T-helper 1 cell treated with Interleukin-12 subunit alpha and Interleukin-12 subunit beta and Interleukin-4 antibody, amounts not matched to agents 30 μg/mL and 1 μg/mL, for 36 hours (primary cell): ENCODE measurements at regions not wholly inside any gene's neighbourhood (a gene's known extent, or its start where the extent isn't known, plus 50 kb on each side); places are given as distances from the start of the nearest gene placed in this dataset.

Experiments
- H3K27ac Mint-ChIP-seq: one replicate; pipeline ENCODE4 v1.8.0; 2021; ENCODE audit warnings: mild to moderate bottlenecking, mixed read lengths
- H3K27me3 Mint-ChIP-seq: one replicate; pipeline ENCODE4 v1.8.0; 2021; ENCODE audit warnings: low read depth, mixed read lengths
- H3K36me3 Mint-ChIP-seq: one replicate; pipeline ENCODE4 v1.8.0; 2021; ENCODE audit warnings: low read depth, mixed read lengths
- H3K4me1 Mint-ChIP-seq: one replicate; pipeline ENCODE4 v1.8.0; 2021; ENCODE audit warnings: low read depth, mixed read lengths
- H3K4me3 Mint-ChIP-seq: one replicate; pipeline ENCODE4 v1.8.0; 2021; ENCODE audit warnings: mild to moderate bottlenecking, moderate library complexity, mixed read lengths
- H3K9me3 Mint-ChIP-seq: one replicate; pipeline ENCODE4 v1.8.0; 2021; ENCODE audit warnings: mixed read lengths

DNA sequence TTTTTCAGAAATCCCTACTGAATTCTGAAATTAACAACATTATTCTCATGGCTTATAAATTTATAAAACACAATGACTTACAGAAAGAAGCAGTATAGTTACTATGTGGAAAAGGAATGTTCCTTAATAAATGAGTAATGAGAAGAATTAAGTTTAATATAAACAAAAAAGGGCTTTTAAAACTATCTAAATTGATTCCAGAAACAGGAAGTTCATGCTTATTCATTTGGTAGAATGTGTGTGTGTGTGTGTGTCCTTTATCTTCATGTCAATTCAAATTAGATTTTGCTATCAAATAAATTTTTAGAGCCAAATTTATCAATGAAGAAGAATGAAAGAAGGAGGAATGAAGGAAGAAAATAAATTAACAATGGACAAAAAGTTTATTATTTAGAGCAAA lies 440.8 kb upstream of the LRRTM4 start:
- no peak overlapping the region for H3K27ac Mint-ChIP-seq
- no peak overlapping the region for H3K4me3 Mint-ChIP-seq
- no peaks in the 10 kb centered on the region for H3K27me3 Mint-ChIP-seq
- H3K36me3 Mint-ChIP-seq: no peaks in the 10 kb centered on the region
- H3K4me1 Mint-ChIP-seq: no peaks in the 10 kb centered on the region
- peaks cover 34% of the 10 kb centered on the region for H3K9me3 Mint-ChIP-seq

DNA sequence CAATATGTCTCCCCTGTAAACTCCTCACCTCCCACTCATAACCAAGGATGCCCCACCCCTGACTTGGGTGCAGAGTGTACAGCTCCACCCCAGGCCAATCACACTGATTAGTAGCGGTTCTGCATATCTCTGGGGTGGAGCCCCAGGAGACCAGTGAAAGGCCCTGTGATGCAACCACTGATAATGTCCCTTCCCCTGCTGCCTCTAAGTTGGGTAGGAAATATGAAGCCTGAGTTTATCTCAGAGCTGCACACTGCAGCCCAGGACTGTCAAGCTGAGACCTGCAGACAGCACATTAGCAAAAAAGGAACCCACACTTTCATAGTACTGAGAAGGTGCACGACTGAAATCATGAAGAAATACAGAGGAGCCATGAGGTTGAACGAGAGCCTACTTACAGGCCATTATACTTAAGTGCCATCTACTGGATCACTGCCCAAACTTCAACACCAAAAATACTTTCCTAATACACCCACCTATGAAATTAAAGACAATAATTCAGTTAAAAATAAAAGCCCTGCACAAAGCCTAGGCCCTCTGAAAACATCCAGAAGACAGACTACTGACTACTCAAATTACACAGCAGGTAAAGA lies 455.4 kb upstream of the LRRTM4 start:
- no peaks in the 10 kb centered on the region for H3K4me1 Mint-ChIP-seq
- H3K4me3 Mint-ChIP-seq: no peak overlapping the region
- H3K36me3 Mint-ChIP-seq: no peaks in the 10 kb centered on the region
- H3K27me3 Mint-ChIP-seq: no peaks in the 10 kb centered on the region
- peaks cover 37% of the 10 kb centered on the region for H3K9me3 Mint-ChIP-seq
- H3K27ac Mint-ChIP-seq: no peak overlapping the region

DNA sequence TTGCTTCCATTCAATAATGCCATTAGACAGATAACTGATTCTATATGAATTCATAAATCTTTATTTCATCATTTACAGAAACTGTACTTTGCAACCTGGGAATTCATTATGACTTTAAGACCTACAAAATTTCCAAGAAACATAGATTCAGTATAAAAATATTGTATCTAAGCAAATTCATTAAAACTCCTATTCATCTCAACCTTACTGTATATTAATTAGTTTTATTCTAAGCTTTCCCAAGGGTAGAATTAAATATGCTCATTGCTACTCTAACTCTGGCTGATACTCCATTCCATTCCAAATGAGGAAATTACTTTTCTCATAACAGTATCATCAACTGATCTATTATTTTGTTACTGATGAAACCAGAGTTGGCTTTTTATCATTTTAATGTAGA lies 473.0 kb upstream of the LRRTM4 start:
- Mint-ChIP-seq H3K36me3 (no peaks in the 10 kb centered on the region), H3K27me3 (no peaks in the 10 kb centered on the region), H3K27ac (no peak overlapping the region), H3K4me1 (no peaks in the 10 kb centered on the region), H3K4me3 (no peak overlapping the region), H3K9me3 (no peaks in the 10 kb centered on the region)

DNA sequence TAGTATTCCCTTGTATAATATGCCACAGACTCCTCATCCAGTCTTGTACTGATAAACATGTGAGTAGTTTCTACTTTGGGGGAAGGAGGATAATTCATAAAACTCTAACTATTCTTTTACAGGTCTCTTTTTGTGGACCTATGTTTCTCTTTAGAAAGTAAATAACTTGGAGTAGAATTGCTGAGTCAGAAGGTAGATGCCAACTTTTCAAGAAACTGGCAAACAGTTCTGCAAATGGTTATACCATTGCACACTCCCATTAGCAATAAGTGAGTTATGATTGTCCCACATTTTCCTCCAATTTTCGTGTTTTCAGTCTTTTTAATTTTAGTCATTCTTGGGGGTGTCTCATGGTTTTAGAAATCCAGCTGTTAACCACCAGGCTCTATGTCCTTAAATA lies 477.2 kb upstream of the LRRTM4 start:
- H3K4me1 Mint-ChIP-seq: no peaks in the 10 kb centered on the region
- H3K27ac Mint-ChIP-seq: no peak overlapping the region
- H3K9me3 Mint-ChIP-seq: no peaks in the 10 kb centered on the region
- no peaks in the 10 kb centered on the region for H3K27me3 Mint-ChIP-seq
- no peaks in the 10 kb centered on the region for H3K36me3 Mint-ChIP-seq
- H3K4me3 Mint-ChIP-seq: no peak overlapping the region

DNA sequence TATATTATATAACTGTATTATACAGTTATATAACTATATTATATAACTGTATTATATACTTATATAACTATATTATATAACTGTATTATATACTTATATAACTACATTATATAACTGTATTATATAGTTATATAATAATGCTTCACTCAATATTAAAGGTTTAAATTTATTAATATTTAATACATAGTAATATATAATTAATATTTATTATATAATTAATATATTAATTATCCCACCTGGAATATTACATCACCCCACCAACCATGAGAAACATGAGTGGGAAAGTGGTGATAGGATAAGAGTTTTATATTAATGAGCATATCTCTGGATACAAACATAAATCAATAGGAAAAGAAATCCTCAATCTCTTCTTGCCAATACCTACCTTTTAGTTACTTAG lies 487.1 kb upstream of the LRRTM4 start:
- Mint-ChIP-seq H3K9me3 (peaks cover 9% of the 10 kb centered on the region), H3K4me3 (no peak overlapping the region), H3K36me3 (no peaks in the 10 kb centered on the region), H3K27me3 (no peaks in the 10 kb centered on the region), H3K27ac (no peak overlapping the region), H3K4me1 (no peaks in the 10 kb centered on the region)

DNA sequence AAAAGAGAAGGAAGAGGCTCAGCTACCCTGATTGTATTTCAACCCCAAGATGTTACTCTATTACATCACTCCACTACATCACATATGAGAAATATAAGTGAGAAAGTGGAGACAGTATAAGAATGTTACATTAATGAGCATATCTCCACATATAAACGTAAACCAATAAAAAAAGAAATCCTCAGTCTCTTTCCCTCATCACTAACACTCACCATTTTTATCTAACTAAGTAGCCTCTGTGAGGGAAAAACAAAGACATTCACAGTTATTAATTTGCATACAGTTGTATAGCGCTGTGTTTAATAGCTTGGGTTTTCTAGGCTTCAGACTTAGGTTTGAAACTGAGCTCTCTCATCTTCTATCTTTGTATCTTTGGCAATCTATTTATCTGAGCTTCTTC lies 489.1 kb upstream of the LRRTM4 start:
- H3K4me3 Mint-ChIP-seq: no peak overlapping the region
- H3K9me3 Mint-ChIP-seq: peaks cover 13% of the 10 kb centered on the region
- no peaks in the 10 kb centered on the region for H3K27me3 Mint-ChIP-seq
- H3K36me3 Mint-ChIP-seq: no peaks in the 10 kb centered on the region
- H3K27ac Mint-ChIP-seq: no peak overlapping the region
- H3K4me1 Mint-ChIP-seq: no peaks in the 10 kb centered on the region

DNA sequence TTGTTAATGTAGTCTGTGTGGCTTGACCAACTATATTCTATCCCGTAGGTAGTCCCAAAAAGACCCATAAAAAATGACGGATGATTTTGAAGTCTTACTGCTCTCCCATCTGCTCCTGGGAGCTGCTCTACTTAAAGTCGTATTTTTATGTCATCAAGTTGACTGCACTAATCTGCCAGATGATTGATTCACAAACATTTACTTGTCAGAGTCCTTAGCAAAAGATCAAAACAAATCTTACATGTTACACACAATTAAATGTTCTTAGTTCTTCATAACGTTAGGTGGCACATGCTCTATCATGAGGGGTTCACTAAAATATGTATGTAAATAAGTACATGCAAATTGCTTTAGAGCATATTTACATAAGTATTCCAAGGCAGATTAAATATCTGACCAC lies 498.3 kb upstream of the LRRTM4 start:
- Mint-ChIP-seq H3K4me1 (no peaks in the 10 kb centered on the region), H3K4me3 (no peak overlapping the region), H3K27me3 (no peaks in the 10 kb centered on the region), H3K36me3 (no peaks in the 10 kb centered on the region), H3K9me3 (peaks cover 8% of the 10 kb centered on the region), H3K27ac (no peak overlapping the region)

DNA sequence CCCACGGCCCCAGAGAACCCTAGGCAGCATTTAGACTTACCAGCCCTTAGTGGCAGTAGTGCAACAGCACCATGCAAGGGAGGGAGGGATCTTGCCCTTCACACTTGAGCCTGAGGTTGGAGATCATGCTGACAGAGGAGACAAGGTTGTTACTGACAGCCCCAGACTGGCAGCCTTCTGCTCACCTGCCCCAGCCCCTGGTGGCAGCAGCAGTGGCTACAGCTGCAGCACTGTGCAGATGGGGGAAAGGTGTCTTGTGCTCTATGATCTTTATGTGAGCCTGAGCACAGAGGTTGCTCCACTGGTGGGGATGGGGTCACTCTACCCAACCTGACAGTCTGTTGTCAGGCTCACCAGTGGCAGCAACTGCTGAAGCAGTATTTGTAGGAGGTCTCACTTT lies 501.2 kb upstream of the LRRTM4 start:
- no peak overlapping the region for H3K4me3 Mint-ChIP-seq
- H3K27me3 Mint-ChIP-seq: no peaks in the 10 kb centered on the region
- H3K27ac Mint-ChIP-seq: no peak overlapping the region
- no peaks in the 10 kb centered on the region for H3K36me3 Mint-ChIP-seq
- peaks cover 15% of the 10 kb centered on the region for H3K9me3 Mint-ChIP-seq
- no peaks in the 10 kb centered on the region for H3K4me1 Mint-ChIP-seq

DNA sequence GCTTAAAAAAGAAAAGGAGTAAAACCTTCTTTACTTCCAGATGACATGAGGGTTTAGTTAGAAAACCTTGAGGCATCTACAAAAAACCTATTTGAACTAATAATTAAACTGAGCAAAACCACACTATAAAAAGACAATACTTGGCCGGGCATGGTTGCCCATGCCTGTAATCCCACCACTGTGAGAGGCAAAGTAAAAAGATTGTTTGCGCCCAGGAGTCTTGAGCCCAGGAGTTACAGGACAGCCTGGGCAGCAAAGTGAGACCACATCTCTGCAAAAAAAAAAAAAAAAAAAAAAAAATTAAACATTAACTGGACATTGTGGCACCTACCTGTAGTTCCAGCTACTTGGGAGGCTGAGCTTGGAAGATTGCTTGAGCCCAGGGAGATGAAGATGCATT lies 502.8 kb upstream of the LRRTM4 start:
- Mint-ChIP-seq H3K4me1 (no peaks in the 10 kb centered on the region), H3K9me3 (peaks cover 26% of the 10 kb centered on the region), H3K27ac (no peak overlapping the region), H3K27me3 (no peaks in the 10 kb centered on the region), H3K36me3 (no peaks in the 10 kb centered on the region), H3K4me3 (no peak overlapping the region)

DNA sequence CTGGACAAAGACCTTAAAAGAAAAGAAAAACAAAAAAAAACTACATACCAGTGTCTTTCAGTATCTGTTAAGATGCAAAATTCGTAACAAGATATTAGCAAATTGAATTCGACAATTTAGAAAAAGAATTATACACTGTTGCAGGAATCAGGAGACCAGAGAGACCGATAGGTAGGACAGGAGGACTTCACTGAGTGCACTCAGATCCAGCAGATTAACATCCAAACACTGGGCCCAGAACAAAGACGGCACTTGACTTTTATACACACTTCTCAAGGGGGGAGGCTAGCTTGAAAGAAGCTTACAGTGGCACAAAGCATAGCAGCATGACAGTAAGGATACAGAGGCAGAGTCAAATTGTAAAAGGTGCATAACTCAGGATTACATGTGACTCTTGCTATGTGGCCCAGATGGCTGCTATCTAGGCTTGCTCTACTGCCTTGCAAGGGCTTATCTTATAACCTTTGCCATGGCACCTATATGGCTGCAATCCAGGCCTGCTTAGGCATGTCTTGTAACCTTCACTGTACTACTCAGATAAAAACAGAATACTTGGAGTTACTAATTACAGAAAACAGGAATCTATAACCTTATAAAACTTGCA lies 507.3 kb upstream of the LRRTM4 start:
- no peak overlapping the region for H3K27ac Mint-ChIP-seq
- no peak overlapping the region for H3K4me3 Mint-ChIP-seq
- no peaks in the 10 kb centered on the region for H3K36me3 Mint-ChIP-seq
- no peaks in the 10 kb centered on the region for H3K27me3 Mint-ChIP-seq
- H3K9me3 Mint-ChIP-seq: peaks cover 25% of the 10 kb centered on the region
- H3K4me1 Mint-ChIP-seq: no peaks in the 10 kb centered on the region

DNA sequence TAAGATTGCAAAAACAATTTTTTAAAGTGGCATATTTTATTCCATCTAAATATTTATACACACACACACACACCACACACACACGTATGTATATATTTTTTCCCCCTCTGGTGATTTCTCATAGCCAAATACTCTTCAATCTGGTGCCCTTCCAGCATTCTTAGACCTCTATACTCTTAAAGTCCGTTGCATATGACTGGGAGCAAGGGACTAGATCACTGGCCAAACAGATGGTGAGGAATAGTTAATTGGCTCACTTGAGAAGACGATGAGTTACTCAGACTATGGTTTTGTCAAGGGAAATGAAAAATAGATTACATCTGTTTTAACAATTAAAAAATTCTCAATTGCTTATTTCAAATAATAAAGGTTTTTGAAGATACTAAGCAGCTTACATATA lies 512.5 kb upstream of the LRRTM4 start:
- H3K4me1 Mint-ChIP-seq: no peaks in the 10 kb centered on the region
- no peak overlapping the region for H3K27ac Mint-ChIP-seq
- no peak overlapping the region for H3K4me3 Mint-ChIP-seq
- no peaks in the 10 kb centered on the region for H3K27me3 Mint-ChIP-seq
- H3K9me3 Mint-ChIP-seq: peaks cover 14% of the 10 kb centered on the region
- no peaks in the 10 kb centered on the region for H3K36me3 Mint-ChIP-seq

DNA sequence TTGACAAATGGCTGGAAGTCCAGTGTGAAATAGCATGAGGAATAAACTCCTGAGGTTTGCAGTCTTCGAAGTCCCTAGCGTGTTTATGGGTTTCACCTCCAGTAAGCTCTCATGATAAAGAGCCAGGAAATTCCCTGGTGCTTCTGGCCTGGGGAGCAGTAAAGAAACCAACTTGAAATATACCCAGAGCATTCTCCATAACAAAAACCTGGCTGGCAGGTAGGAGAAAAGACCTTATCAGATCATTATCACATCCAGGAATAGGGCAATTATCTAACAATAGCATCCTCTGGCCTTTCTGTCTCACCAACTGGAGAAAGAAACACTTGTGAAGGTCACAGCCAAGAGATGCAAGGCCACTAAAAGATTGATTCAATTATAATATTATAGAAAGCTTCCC lies 513.6 kb upstream of the LRRTM4 start:
- no peaks in the 10 kb centered on the region for H3K27me3 Mint-ChIP-seq
- no peaks in the 10 kb centered on the region for H3K36me3 Mint-ChIP-seq
- H3K4me3 Mint-ChIP-seq: no peak overlapping the region
- H3K27ac Mint-ChIP-seq: no peak overlapping the region
- H3K9me3 Mint-ChIP-seq: peaks cover 20% of the 10 kb centered on the region
- no peaks in the 10 kb centered on the region for H3K4me1 Mint-ChIP-seq

DNA sequence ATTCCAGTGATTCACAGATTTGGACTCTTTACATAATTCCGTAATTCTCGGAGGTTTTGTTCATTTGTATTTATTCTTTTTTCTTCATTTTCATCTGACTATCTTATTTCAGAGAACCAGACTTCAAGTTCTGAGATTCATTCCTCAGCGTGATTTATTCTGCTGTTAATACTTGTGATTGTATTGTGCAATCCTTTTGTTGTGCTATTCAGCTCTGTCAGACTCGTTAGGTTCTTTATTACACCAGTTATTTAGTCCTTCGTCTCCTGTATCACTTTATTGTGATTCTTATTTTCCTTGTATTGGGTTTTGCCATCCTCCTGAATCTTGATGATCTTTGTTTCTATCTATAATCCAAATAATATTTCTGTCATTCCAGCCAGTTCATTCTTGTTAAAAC lies 529.3 kb upstream of the LRRTM4 start:
- Mint-ChIP-seq H3K9me3 (peaks cover 43% of the 10 kb centered on the region), H3K36me3 (no peaks in the 10 kb centered on the region), H3K4me3 (no peak overlapping the region), H3K27me3 (no peaks in the 10 kb centered on the region), H3K4me1 (no peaks in the 10 kb centered on the region), H3K27ac (no peak overlapping the region)

DNA sequence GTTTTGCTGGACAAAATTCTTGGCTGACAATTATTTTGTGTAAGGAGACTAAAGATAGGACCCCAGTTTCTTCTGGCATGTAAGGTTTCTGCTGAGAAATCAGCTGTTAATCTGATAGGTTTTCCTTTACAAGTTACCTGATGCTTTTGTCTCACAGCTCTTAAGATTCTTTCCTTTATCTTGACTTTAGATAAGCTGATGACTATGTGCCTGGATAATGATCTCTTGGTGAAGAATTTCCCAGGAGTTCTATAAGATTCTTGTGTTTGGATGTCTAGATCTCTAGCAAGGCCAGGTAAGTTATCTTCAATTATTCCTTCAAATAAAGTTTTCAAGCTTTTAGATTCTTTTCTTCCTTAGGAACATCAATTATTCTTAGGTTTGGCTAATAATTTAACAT lies 534.8 kb upstream of the LRRTM4 start:
- no peak overlapping the region for H3K27ac Mint-ChIP-seq
- H3K27me3 Mint-ChIP-seq: no peaks in the 10 kb centered on the region
- no peaks in the 10 kb centered on the region for H3K4me1 Mint-ChIP-seq
- H3K4me3 Mint-ChIP-seq: no peak overlapping the region
- peaks cover 14% of the 10 kb centered on the region for H3K9me3 Mint-ChIP-seq
- H3K36me3 Mint-ChIP-seq: no peaks in the 10 kb centered on the region

DNA sequence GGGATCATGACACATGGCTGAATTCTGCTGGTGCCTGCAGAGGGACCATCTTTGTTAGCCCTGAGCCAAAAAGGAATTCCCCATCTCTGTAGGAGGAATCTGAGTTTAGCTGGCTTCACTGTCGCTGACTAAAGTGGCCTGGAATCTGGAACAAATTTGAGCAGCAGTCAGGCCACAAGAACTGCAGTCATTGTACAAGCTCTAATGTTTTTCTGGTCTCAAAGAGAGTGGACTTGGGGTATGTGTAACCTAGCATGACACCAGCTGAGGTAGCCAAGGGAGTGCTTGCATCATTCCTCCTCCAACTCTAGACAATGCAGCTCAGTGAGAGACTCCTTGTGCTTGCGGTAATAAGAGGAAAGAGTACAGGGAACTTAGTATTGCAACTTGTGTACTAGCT lies 539.1 kb upstream of the LRRTM4 start:
- Mint-ChIP-seq H3K4me3 (no peak overlapping the region), H3K27ac (no peak overlapping the region), H3K27me3 (no peaks in the 10 kb centered on the region), H3K9me3 (peaks cover 2% of the 10 kb centered on the region), H3K4me1 (no peaks in the 10 kb centered on the region), H3K36me3 (no peaks in the 10 kb centered on the region)

DNA sequence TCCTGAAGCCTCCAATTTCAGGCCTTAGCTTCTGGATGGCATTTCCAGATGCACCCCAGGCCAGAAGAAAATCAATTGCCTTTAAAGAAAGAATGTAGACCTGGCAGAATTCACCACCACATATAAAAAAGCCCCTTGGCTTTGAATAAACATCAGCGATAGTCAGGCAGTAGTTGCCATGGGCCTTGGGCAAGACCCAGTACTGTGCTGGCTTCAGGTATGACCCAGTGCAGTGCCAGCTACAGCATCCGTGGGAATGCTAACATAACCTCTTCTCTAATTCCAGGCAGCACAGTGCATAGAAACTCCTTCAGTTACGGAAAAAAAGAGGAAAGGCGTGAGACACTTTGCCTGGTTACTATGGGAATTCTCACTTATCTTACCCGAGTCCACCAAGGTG lies 539.6 kb upstream of the LRRTM4 start:
- Mint-ChIP-seq H3K9me3 (peaks cover 2% of the 10 kb centered on the region), H3K27me3 (no peaks in the 10 kb centered on the region), H3K36me3 (no peaks in the 10 kb centered on the region), H3K4me3 (no peak overlapping the region), H3K27ac (no peak overlapping the region), H3K4me1 (no peaks in the 10 kb centered on the region)
